GM19455 (cell line): ENCODE measurements at regions not wholly inside any gene's neighbourhood (a gene's known extent, or its start where the extent isn't known, plus 50 kb on each side); places are given as distances from the start of the nearest gene placed in this dataset.

Source experiments
- ATAC-seq: cut with Tn5 transposase; IDR thresholded peaks from one replicate; pipeline ENCODE4 v1.9.1; 2021; ENCODE audit not compliant: unreplicated experiment

- ATAC-seq, result no peak
Observed at GRCh38 chr2:19687017-19687659, 214.6 kb downstream of the TTC32 start.

GRCh38 chr2:19686439-19686838, 215.3 kb downstream of the TTC32 start:
- no peak for ATAC-seq

GRCh38 chr2:19685731-19686130, 216.1 kb downstream of the TTC32 start:
- no peak for ATAC-seq

- no peak for ATAC-seq
Observed at GRCh38 chr2:19684516-19684915, 217.3 kb downstream of the TTC32 start.

GRCh38 chr2:19683556-19683955, 218.2 kb downstream of the TTC32 start:
- no peak for ATAC-seq

- no peak for ATAC-seq
Observed at GRCh38 chr2:19682493-19682892, 219.3 kb downstream of the TTC32 start.

GRCh38 chr2:19677825-19678518, 223.8 kb downstream of the TTC32 start:
- ATAC-seq, result no peak

- no peak for ATAC-seq
Observed at GRCh38 chr2:19677215-19677777, 224.5 kb downstream of the TTC32 start.

- ATAC-seq, result no peak
Observed at GRCh38 chr2:19676770-19677169, 225.0 kb downstream of the TTC32 start.

GRCh38 chr2:19675856-19676460, 225.8 kb downstream of the TTC32 start:
- ATAC-seq, result no peak

GRCh38 chr2:19675003-19675629, 226.7 kb downstream of the TTC32 start:
- ATAC-seq, result no peak

- no peak for ATAC-seq
Observed at GRCh38 chr2:19674051-19675002, 227.5 kb downstream of the TTC32 start.

- no peak for ATAC-seq
Observed at GRCh38 chr2:19673213-19673791, 228.5 kb downstream of the TTC32 start.

GRCh38 chr2:19671916-19672315, 229.9 kb downstream of the TTC32 start:
- ATAC-seq, result no peak

GRCh38 chr2:19671311-19671710, 230.5 kb downstream of the TTC32 start:
- no peak for ATAC-seq

GRCh38 chr2:19670303-19670702, 231.5 kb downstream of the TTC32 start:
- no peak for ATAC-seq

GRCh38 chr2:19669559-19669958, 232.2 kb downstream of the TTC32 start:
- no peak for ATAC-seq

- ATAC-seq, result no peak
Observed at GRCh38 chr2:19669126-19669525, 232.7 kb downstream of the TTC32 start.

GRCh38 chr2:19667536-19667949, 234.2 kb downstream of the TTC32 start:
- ATAC-seq, result no peak

GRCh38 chr2:19667085-19667484, 234.7 kb downstream of the TTC32 start:
- ATAC-seq, result no peak
